HG02571 (cell line): ENCODE measurements at regions not wholly inside any gene's neighbourhood (a gene's known extent, or its start where the extent isn't known, plus 50 kb on each side); places are given as distances from the start of the nearest gene placed in this dataset.

Experiments
- ATAC-seq: cut with Tn5 transposase; IDR thresholded peaks from one replicate; pipeline ENCODE4 v1.9.1; 2021; ENCODE audit warnings: mild to moderate bottlenecking, moderate library complexity; ENCODE audit not compliant: unreplicated experiment

DNA sequence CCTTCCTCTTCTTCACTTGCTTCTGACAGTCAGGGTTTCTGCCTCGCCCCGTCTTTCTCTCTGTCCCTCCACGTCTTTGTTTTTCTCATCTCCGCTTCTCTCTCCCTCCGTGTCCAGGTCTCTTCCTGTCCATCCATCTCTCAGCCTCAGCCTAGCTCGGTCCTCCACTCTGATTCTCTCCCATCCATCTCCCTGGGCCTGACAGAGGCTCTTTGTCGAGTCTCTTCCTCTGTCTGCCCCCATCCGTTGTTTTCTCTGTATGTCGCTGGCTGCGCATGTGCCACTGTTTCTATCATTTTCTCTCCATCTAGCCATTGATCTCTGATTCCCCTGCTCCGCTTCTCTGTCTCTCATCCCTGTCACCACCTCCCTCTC lies 328.9 kb upstream of the TBX3 start:
- no peak for ATAC-seq

DNA sequence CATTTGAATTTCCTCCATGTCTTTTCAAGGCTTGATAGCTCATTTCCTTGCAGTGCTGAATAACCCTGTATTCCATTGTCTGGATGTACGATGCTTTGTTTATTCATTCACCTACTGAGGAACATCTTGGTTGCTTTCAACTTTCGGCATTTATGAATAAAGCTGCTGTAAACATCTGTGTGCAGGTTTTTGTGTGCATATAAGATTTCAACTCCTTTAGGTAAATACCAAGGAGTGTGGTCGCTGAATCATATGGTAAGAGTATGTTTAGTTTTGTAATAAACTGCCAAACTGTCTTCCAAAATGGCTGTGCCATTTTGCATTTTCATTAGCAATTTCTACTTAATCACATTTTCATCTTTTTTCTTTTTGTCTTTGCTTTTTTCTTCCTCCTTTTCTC lies 327.7 kb upstream of the TBX3 start:
- no peak for ATAC-seq

DNA sequence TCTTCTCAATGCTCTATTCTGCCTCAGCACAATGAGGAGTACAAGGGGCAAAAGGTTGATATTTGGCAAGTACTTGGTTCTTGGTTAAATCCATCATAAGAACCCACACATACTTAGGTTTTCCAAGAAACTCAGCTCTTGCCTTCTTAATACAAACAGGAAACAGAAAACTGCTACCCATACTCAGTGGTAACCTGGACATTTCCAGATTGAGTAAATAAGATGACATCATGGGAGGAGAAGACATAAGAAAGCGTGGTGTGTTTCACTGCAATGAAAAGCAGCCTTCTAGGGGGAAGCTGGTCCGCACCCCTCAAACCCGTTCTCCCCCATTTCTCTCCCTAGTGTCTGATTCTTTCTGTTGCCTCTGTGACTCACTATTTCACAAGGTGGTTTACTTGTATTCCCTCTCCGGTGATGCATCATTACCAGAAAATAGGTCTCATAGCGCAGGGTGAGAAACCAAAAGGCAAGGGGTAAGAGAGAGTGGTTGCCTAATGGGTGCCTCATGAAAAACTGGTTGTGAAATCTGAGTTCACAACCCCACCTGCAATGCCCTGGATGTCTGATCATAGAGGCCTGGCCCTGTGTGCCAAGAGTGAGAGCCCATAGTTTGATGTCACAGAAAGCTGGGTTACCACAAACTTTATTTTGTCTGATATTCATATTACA lies 326.5 kb upstream of the TBX3 start:
- no peak for ATAC-seq

DNA sequence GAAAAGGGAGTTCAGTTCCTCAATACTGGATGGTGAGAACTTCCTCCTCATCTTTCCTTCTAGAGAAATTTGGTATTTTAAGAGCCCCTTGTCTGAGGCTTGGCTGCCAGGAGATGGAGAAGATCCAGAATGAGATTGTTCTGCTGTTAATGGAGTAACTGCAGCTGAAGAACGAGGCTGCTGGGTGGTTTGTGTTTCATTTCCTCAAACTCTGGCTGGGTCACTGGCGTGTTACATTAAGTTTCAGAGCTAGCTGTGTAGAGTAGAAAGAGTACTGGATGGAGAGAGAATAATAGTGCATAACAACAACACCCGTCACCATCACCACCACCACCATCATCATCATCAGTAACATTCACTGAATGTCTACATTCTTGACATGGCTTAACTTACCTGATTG lies 325.0 kb upstream of the TBX3 start:
- no peak for ATAC-seq

DNA sequence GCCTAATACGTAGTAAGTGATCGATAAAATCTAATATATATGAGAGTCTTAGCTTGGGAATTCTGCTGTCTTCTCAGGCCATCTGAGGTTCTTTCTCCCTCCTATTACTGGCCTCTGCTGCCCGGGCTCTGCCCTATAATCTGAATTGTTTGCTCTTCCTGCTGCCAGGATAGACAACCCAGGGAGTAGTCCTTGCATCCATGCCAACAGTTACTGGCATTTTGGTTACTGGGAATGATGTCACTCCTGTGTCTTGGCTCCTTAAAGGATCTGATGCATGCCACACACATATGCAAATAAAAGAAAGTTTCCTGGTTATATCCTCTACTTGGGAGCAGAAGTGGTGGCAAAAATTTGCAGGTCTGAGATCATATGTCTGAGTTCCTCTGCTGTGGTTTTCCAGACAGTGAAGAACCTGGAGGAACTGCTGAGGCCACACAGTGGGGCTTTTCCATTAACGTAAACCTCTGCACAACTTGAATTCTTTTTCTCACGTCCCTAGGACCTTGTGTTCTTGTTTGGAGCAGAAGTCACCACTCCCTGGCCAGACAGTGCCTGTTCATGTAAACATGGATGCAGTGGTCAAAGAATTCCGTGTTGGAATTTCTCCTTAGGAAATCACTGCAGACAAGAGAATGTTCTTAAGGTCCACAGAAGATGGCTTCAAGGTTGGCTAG lies 320.6 kb upstream of the TBX3 start:
- ATAC-seq: no peak

DNA sequence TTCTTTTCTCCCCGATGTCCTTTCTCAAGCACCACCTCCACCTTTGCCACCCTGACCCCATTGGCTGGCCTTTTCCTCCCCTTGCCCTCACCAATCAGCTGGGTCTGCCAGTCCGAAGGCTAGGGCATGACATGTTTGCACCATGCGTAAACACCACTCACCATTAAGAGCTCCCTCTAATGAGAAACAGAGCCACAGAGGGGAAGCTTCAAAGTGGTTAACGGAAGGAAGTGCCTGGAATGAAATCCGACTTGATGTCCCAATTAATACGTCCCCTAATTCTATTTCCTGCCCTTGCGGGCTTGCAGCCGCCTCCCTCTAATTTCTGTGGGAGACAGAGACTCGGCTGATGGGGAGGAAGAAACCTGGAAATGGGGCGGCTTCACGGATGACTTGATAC lies 318.5 kb upstream of the TBX3 start:
- no peak for ATAC-seq

DNA sequence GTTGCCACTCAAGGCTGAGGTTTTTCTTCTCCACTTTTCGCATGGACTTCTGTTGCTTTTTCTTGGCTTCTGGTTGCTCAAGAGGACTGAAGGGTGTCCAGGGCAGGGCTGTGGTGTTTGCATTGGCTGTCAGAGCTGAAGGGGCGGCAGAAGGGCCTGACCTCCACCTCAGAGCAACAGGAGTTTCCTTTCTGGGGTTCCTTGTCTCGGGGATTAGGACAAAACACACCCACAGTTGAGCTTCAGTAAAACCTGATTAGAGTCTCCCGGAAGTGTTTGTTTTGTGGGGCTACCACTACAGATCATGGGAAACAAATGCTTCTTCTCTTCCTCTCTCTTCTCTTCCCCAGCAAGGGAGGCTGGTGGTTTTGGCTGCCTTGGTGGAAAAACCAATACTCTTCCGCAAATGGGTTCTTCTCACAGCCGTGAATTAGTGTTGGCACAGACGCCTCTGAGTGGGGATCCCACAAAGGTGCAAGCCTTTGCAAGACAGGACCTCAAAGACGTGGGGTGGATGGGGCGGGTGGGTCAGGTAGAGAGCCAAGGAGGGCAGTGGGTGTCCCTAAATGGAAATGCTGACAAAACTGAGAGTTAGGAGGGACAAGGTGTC lies 317.7 kb upstream of the TBX3 start:
- ATAC-seq: no peak

DNA sequence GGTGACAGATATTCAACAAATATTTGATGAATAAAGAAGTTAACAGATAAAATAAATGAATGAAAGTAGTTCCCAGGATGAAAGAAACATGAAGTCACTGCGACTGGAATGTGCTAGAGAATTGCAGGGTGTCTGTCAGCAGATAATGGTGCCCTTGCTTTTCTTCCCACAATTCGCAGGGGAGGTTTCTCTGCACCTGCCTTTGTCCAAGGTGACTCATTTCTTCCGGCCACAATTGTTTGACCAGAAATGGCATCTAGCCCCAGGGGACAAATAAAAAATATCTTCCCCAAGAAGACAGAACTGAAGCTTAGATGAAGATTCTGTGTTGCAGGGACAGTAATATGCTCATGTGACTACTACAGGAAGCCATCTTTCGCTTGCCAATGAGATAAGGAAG lies 316.1 kb upstream of the TBX3 start:
- no peak for ATAC-seq

DNA sequence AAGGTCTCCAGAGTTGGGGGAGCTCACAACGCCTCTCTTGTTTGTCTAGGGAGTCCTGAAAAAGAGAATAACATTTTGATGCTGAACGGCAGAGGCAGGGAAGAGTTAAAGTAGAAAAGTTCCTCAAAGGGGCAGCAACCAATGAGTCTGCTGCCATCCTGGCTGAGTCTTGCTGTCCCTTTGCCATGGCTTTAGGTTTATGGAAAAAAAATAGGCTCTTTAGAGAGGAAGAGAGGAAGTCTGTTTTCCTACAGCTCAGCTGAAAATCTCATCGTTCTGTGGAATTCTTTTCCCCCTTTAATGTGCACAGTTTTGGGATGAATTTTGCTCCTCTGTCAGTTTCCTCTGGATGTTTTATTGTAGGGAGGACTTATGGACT lies 314.8 kb upstream of the TBX3 start:
- no peak for ATAC-seq

DNA sequence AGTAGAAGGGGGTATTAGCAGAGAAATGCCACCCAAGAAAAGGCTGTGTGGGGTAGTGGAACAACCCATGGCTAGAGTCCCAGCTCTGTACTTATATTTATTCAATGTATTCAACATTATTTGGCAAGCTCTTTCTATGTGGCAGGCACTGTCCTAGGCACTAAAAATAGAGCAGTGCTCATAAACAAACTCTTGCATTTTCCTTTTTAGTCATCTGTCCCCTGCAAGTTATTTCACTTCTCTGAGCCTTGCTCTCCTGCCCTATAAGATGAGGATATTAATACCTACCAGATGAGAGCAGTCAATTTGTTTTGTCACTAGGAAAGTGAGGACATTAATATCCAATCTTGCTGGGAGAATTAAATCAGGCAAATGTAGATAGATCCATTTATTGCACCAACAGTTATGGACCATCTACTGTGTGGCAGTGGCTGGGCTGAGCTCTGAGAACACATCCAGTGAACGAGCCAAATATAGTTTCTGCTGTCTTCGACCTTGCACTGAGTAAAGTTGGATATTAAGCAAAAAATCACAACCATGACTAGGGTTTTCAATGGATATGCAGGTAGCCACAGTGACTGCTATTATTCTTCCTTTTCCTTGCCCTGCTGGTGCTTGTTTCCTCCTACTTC lies 314.3 kb upstream of the TBX3 start:
- ATAC-seq: no peak

DNA sequence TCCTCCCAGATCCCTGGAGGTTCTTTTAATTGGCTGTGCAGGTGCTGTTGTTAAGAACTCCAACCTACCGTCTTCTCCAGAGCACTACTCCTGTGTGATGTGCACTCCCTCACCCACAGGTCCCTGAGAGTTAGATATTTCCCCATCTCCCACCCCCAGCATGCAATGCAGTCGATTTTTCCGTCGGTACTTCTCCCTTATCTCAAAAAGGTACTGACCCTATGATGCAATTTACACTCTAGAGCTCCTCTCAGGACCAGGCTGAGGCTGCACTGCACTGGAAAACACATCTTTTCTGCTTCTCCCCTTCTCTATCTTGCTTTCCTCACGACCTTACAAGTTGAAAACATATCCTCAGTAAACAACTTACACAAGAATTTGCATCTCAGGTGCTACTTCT lies 312.4 kb upstream of the TBX3 start:
- no peak for ATAC-seq

DNA sequence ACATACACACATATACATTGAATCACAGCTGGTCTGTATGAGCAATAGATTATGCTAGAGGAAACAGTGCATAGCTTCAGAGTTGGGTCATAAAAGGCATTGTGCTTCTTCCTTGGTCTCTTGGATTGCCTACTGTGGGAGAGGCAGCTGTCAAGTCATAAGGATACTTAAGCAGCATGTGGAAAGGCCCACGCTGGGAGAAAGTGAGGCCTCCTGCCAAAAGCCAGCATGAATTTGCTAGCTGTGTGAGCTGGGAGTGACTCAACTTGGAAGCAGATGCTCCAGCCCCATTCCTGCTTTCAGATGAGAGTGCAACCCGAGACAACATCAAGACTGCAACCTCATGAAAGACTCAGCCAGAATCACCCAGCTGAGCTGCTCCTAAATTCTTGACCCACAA lies 311.9 kb upstream of the TBX3 start:
- ATAC-seq: no peak

DNA sequence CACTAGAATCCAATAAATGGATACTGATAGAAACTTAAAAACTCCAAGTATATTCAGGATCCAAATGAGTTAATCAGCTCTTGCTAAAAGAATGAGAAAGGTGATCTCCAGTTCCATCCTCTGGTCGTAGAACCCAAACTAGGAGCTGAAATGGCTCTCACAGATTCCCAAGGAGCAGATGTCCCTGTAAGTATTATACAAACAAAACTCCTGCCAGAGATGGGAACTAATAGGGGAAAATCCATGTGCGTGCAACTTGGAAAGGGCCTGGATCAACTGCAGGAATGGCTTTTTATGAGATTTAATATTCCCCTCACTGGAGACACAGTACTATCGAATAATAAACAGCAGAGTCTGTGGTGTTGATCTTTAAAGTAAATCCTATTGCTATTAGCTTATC lies 309.2 kb upstream of the TBX3 start:
- no peak for ATAC-seq

DNA sequence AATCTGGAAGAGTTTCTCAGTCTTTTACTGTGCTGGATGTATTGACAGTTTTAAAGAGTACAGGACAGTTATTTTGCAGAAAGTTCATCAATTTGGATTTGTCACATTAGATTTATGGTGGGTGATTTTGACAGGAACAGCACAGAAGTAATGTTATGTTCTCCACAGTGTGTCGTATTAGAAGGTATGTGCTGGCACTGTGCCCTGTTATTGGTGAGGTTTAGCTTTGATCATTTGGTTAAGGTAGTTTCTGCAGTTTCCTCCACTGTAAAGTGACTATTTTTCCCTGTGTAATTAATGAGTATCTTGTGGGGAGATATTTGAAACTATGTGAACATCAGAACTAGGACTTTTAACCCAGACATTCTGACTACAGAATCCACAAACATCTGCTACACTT lies 308.5 kb upstream of the TBX3 start:
- ATAC-seq: no peak

DNA sequence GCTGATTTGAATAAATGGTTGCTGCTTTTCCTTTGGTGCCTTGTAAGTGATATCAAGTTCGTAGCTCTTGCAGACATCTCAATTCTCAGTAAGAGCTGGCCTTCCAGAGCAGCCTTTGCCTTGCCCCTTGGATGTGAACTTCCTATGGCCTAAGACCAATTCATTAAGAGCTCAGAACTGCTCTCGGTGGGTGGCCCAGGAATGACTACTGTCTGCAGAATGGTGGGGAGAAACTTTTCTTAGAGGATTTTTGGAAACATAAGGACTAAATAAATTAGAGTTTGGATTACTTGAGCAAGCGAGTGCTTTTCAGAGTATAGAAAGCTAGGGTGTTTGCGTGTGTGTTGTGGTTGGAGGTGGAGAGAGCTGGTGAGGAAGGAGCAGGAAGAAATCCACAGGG lies 306.4 kb upstream of the TBX3 start:
- ATAC-seq: no peak

DNA sequence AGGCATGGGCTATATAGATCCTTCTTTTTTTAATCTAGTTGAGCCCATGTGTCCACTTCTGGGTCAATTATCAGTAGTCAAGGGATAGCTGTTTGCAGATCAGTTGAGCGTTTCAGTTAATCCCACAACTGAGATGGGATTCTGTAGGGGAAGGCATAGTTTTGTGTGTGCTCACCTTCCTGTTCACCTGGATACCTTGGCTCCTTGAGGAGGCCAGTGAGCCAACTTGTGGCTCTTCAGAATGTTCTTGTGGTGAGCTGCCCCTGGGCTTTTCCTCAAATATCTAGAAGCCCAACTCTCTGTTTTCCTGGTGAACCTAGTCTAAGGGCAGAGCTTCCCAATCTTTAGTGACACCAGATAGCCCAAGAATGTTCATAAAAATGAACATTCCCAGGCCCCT lies 302.9 kb upstream of the TBX3 start:
- no peak for ATAC-seq

DNA sequence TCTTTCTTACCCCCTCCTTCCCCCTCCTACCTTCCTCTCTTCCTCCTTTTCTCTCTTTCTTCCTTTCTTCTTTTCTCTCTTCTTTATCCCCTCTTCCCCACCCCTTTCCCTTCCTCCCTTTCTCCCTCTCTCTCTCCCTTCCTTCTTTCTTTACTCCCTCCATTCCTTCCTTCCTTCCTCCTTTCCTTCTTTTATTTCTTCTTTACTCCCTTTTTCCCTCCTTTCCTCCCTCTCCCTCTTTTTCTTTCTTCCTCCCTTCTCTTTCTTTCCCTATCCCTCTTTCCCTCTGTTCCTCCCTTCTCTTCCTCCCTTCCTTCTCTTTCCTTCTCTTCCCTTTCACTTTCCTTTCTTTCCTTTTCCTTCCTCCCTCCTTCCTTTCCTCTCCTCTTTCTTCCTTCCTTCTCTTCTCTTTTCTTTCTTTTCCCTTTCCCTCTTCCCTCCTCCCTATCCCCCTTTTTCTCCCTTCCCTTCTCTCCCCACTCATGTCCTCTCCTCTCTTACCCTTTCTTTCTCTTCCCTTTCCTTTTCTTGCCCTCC lies 302.3 kb upstream of the TBX3 start:
- ATAC-seq: no peak

DNA sequence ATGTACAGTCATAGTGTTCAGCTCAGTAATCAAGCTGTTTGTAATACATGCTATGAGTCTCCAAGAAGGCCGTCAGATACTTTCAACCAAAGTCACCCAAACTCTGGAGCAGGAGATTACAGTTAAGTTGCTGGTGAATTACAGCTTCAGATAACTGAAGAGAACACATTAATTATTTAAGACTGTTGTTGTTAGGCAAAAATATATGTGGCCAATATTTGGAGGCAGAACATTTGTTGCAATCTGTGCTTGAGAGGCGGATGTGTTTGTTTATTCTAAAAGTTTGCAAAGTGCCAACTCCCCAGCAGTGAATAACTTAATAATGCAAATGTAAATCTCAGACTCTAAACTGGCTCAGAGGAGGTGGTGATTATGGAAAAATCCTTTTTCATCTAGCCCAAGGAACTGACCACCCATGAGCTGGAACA lies 300.7 kb upstream of the TBX3 start:
- no peak for ATAC-seq

DNA sequence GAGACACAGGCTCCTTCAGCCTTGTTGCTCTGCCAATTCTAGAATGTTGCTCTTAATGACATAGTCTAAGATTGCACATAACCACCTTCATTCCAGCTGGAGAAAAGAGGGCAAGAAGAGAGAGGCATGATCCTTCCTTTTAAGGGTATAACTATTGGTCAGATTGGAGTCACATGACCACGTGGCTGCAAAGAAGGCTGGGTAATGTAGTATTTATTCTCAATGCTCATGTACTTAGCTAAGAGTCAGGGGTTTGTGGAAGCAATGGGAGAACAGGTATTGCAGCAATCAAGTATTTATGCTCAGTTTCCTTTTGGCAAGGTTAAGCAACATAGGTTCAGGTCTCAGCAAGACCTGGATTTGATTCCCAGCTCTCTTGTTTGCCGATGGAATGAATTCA lies 298.8 kb upstream of the TBX3 start:
- ATAC-seq: no peak

DNA sequence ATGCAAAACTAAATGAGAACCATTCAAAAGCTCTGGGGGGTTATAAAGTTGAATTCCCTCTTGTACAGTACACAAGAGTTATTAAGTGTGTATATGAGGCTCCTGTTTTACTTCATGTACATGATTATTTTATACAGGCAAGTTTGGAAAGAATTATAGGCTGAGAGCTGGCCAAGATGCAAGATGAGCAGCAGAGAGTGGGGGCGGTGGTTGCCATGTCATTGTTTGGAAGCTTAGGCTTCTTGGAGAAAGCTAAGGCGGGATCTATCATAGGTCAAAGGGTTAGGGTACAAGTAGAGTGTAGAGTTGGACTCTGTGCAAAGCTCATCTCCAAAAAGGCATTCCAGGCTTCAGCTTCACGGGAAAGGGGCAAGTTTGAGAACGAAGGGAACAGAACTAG lies 297.1 kb upstream of the TBX3 start:
- ATAC-seq: no peak

DNA sequence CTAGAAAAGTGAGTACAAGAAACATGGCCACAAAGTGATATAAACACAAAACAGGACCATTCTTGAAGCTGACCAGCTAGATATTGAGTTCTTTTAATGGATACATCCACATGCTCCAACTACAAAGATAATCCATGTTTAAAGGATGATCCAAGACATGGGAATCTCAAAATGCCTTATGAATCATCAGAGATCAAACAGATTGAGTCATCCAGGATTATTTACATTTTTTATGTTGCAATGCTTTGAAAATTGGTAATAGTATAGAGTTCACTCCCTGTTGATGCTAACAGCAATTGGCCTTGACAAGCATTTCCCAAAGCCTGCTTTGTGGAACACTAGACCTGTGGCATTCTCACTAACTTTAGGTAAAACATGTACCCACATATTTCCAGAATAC lies 293.0 kb upstream of the TBX3 start:
- ATAC-seq: no peak

DNA sequence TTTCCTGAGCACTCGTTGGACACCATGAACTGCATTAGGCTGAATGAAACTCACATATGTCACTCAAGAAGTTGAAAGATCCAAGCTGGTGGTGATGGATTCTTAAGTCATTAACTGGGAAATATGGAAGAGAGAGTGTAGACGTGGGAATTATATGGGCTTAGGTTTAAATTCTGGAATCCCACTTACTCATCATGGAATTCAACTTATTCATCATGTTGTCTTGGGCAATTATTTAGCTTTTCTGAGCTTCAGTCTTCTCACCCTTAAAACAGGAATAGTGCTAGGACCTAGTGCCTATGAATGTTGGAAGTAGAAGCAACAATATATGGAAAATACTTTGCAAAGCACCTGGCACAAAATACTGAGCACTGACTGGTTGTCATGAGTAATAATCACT lies 292.4 kb upstream of the TBX3 start:
- ATAC-seq: no peak
